ENCODE measurements at regions not wholly inside any gene's neighbourhood (a gene's known extent, or its start where the extent isn't known, plus 50 kb on each side); places are given as distances from the start of the nearest gene placed in this dataset.

GRCh38 chr10:35906155-35906554 lies 264.1 kb upstream of the FZD8 start:
- TF ChIP-seq CTCF (IDR thresholded peaks at IDR 0.05) (no peak), POLR2A (IDR thresholded peaks at IDR 0.05) (no peak)

All from lower leg skin (tissue), 3 donors.